ENCODE measurements at regions not wholly inside any gene's neighbourhood (a gene's known extent, or its start where the extent isn't known, plus 50 kb on each side); places are given as distances from the start of the nearest gene placed in this dataset.

GRCh38 chr7:86964973-86965726 lies 94.3 kb downstream of the ELAPOR2 start:
- Histone ChIP-seq H3K4me3 (no peak overlapping the region), H3K9ac (no peak overlapping the region), H3K36me3 (ENCODE audit: low read depth) (no peaks in the 10 kb centered on the region), H3K79me2 (ENCODE audit: insufficient read depth) (no peaks in the 10 kb centered on the region), H3K9me3 (ENCODE audit: low read depth) (no peaks in the 10 kb centered on the region), H3K9me2 (ENCODE audit: insufficient read depth) (no peaks in the 10 kb centered on the region), H4K20me1 (ENCODE audit: insufficient read depth) (no peaks in the 10 kb centered on the region), H3K4me1 (ENCODE audit: insufficient read depth) (peaks cover 13% of the 10 kb centered on the region), H2AFZ (no peak overlapping the region), H3F3A (ENCODE audit: insufficient read depth) (no peaks in the 10 kb centered on the region), H3K27me3 (replicated peaks; ENCODE audit: insufficient read depth) (no peaks in the 10 kb centered on the region), H3K27ac (no peak overlapping the region), H3K4me2 (ENCODE audit: unreplicated experiment) (no peak overlapping the region)
- no peak for DNase-seq
- 50 to 52% methylated on average over 4 of the region's 4 CpGs for WGBS, 2 experiments (ENCODE audit: low coverage in 1 of 2, low lambda C conversion rate in 2 of 2, missing lambda C conversion rate in 2 of 2)
- TF ChIP-seq EZH2phosphoT487 (IDR thresholded peaks at IDR 0.05; ENCODE audit: insufficient read depth, low read depth) (no peak), EZH2 (IDR thresholded peaks at IDR 0.05; ENCODE audit: insufficient read depth, poor library complexity, severe bottlenecking) (no peak)
- in situ Hi-C loops (cut with MboI): no loop called here

DNA sequence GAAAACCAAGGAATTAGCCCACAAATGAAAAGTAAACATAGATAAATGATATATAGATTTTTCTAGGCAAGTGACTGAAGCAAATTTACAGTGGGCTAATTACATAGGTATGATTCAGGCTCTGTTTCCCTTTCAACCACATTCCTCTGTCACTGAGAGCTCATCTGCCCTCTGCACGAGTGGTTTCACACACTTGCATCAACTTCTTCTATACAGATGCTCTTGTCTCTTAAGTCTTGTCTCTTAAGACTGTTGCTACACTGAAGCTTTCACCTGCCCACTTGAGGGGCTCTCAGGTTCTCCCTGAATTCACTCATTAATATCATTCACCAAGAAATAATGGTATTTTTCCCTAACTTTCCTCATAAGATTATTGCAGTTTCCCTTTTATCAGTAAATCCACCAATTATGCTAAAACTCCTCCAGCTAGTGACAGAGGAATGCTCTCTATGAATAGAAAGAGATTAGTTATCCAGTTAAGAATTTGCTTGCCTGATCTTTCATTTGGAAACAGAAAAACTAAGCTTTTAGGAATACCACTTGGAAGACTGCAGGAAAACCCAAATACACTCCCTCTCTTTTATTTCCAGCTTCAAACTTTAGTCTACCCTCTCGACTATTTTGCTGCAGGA lies 95.7 kb downstream of the ELAPOR2 start:
- Histone ChIP-seq H3K4me1 (ENCODE audit: insufficient read depth) (peaks cover 13% of the 10 kb centered on the region), H3F3A (ENCODE audit: insufficient read depth) (no peaks in the 10 kb centered on the region), H3K27ac (peak overlapping the region; percentile 24; the same call in 1 of the 2 replicates), H3K9ac (no peak overlapping the region), H3K36me3 (ENCODE audit: low read depth) (no peaks in the 10 kb centered on the region), H3K27me3 (replicated peaks; ENCODE audit: insufficient read depth) (no peaks in the 10 kb centered on the region), H3K79me2 (ENCODE audit: insufficient read depth) (no peaks in the 10 kb centered on the region), H3K4me3 (no peak overlapping the region; the same call in 1 of the 2 replicates), H3K4me2 (ENCODE audit: unreplicated experiment) (peak overlapping the region; percentile 22), H3K9me2 (ENCODE audit: insufficient read depth) (no peaks in the 10 kb centered on the region), H4K20me1 (ENCODE audit: insufficient read depth) (no peaks in the 10 kb centered on the region), H2AFZ (0 out of 2 replicates have a peak overlapping the region, but pooled peaks have one; percentile 18), H3K9me3 (ENCODE audit: low read depth) (no peaks in the 10 kb centered on the region)
- peak; percentile 36 for DNase-seq
- TF ChIP-seq EZH2 (IDR thresholded peaks at IDR 0.05; ENCODE audit: insufficient read depth, poor library complexity, severe bottlenecking): no peak
- no peak for TF ChIP-seq EZH2phosphoT487 (IDR thresholded peaks at IDR 0.05; ENCODE audit: insufficient read depth, low read depth)
- whole genome bisulfite sequencing, 2 experiments (ENCODE audit: low coverage in 1 of 2, low lambda C conversion rate in 2 of 2, missing lambda C conversion rate in 2 of 2): 45 to 54% methylated on average over 2 of the region's 2 CpGs
- in situ Hi-C loops (cut with MboI): no loop called here

DNA sequence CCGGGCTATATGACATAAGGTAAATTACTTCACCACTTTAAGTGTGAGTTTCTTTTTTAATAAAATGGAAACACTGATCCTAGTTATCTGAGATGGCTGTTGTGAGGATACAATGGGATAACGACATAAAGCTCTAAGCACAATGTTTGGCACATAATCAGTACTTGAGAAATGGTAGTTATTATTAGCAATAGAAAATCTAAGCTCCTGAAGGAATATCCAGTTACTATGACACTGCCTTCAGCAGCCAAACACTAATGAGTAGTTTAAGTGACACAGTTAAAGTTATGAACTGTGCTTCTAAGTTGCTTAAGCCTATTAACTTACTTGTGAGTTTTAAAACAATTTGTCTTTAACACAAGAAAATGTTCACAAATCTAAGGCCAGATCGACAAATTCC lies 96.8 kb downstream of the ELAPOR2 start:
- Histone ChIP-seq H3K4me2 (ENCODE audit: unreplicated experiment) (no peak overlapping the region), H3K9me3 (ENCODE audit: low read depth) (no peaks in the 10 kb centered on the region), H3K79me2 (ENCODE audit: insufficient read depth) (no peaks in the 10 kb centered on the region), H4K20me1 (ENCODE audit: insufficient read depth) (no peaks in the 10 kb centered on the region), H3K27me3 (replicated peaks; ENCODE audit: insufficient read depth) (no peaks in the 10 kb centered on the region), H3K9me2 (ENCODE audit: insufficient read depth) (no peaks in the 10 kb centered on the region), H3K4me1 (ENCODE audit: insufficient read depth) (peaks cover 13% of the 10 kb centered on the region), H3K4me3 (no peak overlapping the region), H3K9ac (no peak overlapping the region), H3K36me3 (ENCODE audit: low read depth) (no peaks in the 10 kb centered on the region), H2AFZ (no peak overlapping the region), H3F3A (ENCODE audit: insufficient read depth) (no peaks in the 10 kb centered on the region), H3K27ac (no peak overlapping the region)
- in situ Hi-C loops (cut with MboI): no loop called here
- no peak for DNase-seq
- WGBS, 2 experiments (ENCODE audit: low coverage in 1 of 2, low lambda C conversion rate in 2 of 2, missing lambda C conversion rate in 2 of 2): 62 to 70% methylated on average over 3 of the region's 3 CpGs
- TF ChIP-seq EZH2phosphoT487 (IDR thresholded peaks at IDR 0.05; ENCODE audit: insufficient read depth, low read depth) (no peak), EZH2 (IDR thresholded peaks at IDR 0.05; ENCODE audit: insufficient read depth, poor library complexity, severe bottlenecking) (no peak)

DNA sequence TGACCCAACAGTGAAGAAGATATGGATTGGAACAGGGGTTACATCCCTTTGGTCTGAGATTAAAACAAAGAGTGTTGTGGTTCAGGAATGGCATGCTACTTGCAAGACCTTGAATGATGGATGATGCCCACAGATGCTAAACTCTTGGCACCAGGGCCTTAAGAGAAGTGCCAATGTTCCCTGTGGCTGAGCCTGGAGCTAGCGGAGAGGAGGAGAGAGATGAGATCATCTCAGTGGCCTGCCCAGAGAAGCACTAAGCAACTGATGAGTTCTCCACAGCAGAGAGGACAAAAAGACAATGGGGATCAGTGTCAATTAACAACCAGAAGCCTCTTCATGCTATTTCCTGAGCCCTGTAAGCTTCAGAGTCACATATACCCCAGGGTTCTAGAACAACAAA lies 97.8 kb downstream of the ELAPOR2 start:
- peak; percentile 25 for DNase-seq
- Histone ChIP-seq H3K4me2 (ENCODE audit: unreplicated experiment) (no peak overlapping the region), H3K9me2 (ENCODE audit: insufficient read depth) (no peaks in the 10 kb centered on the region), H3K27ac (no peak overlapping the region), H3F3A (ENCODE audit: insufficient read depth) (no peaks in the 10 kb centered on the region), H2AFZ (no peak overlapping the region), H3K9me3 (ENCODE audit: low read depth) (no peaks in the 10 kb centered on the region), H3K4me3 (no peak overlapping the region), H3K9ac (no peak overlapping the region), H4K20me1 (ENCODE audit: insufficient read depth) (no peaks in the 10 kb centered on the region), H3K27me3 (replicated peaks; ENCODE audit: insufficient read depth) (no peaks in the 10 kb centered on the region), H3K4me1 (ENCODE audit: insufficient read depth) (peaks cover 13% of the 10 kb centered on the region), H3K36me3 (ENCODE audit: low read depth) (no peaks in the 10 kb centered on the region), H3K79me2 (ENCODE audit: insufficient read depth) (no peaks in the 10 kb centered on the region)
- in situ Hi-C loops (cut with MboI): no loop called here
- no peak for TF ChIP-seq EZH2 (IDR thresholded peaks at IDR 0.05; ENCODE audit: insufficient read depth, poor library complexity, severe bottlenecking)
- TF ChIP-seq EZH2phosphoT487 (IDR thresholded peaks at IDR 0.05; ENCODE audit: insufficient read depth, low read depth): no peak
- WGBS, 2 experiments (ENCODE audit: low coverage in 1 of 2, low lambda C conversion rate in 2 of 2, missing lambda C conversion rate in 2 of 2): 21 to 43% methylated on average over 1 of the region's 1 CpG
